Ascending aorta (tissue), 2 donors: ENCODE measurements at regions not wholly inside any gene's neighbourhood (a gene's known extent, or its start where the extent isn't known, plus 50 kb on each side); places are given as distances from the start of the nearest gene placed in this dataset.

Experiments used
- DNase-seq, 2 donors: peaks; one replicate each; pipeline ENCODE4 v3.0.0-alpha.2; 2019; ENCODE audit warnings: low spot score in 2 of 2
- H3K27ac ChIP-seq, 2 donors: fragments of 200-600 bp; sonication (generic); one replicate each; pipeline ENCODE4 v1.5.1; 2016 to 2017; ENCODE audit warnings: mild to moderate bottlenecking in 1 of 2
- H3K27me3 ChIP-seq: fragments of 200-600 bp; sonication (generic); one replicate; pipeline ENCODE4 v1.5.1; 2017
- H3K36me3 ChIP-seq, 2 donors: fragments of 200-600 bp; sonication (generic); one replicate each; pipeline ENCODE4 v1.5.1; 2016
- H3K4me1 ChIP-seq, 2 donors: fragments of 200-600 bp; sonication (generic); one replicate each; pipeline ENCODE4 v1.5.1; 2016 to 2017; ENCODE audit warnings: mild to moderate bottlenecking in 1 of 2
- H3K4me3 ChIP-seq, 2 donors: fragments of 200-600 bp; sonication (generic); one replicate each; pipeline ENCODE4 v1.5.1; 2016 to 2017; ENCODE audit warnings: mild to moderate bottlenecking in 1 of 2
- H3K9me3 ChIP-seq, 2 donors: fragments of 200-600 bp; sonication (generic); one replicate each; pipeline ENCODE4 v1.5.1; 2016
- intact Hi-C: fragments of 100-400 bp; cut with DNase I; formaldehyde crosslinking; loops from one replicate; pipeline ENCODE4 v1.15.1; 2023
- TF ChIP-seq, protein P1 (sequence below), 3 experiments: fragments of 200-600 bp in 2 of 3; fragments of 450-650 bp in 1 of 3; sonication (generic) in 2 of 3; IDR thresholded peaks; one replicate each; pipeline ENCODE4 v1.5.1; 2016 to 2019; ENCODE audit warnings: antibody characterized with exemption in 3 of 3, mild to moderate bottlenecking in 1 of 3, moderate library complexity in 1 of 3

DNA sequence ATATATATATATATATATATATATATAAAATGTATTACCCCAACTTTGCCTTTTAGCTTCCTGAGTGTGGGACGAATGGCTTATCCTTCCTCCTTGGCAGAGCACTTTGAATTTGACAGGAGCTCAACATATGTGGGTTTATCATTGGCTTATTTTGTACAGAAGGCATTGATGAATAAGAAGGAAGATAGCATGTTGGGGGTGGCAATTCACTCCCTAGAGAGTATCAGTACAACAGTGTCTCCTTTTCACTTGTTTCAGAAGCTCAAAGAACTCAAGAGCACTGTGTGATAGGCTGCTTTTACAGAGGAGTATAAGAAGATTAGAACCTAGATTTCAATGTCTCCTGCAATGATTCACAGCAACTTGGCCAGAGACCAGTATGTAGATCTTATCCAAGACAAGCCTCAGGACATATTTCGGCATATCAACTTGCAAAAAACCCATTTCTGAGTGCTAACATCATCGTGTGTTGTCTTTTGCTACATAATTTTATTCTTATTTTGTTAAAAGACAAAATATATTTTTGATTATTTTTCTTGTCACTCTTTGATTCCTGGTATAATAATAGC lies 345.8 kb downstream of the SOCS6 start:
- no peak overlapping the region for H3K4me3 ChIP-seq
- TF ChIP-seq, protein P1, sequence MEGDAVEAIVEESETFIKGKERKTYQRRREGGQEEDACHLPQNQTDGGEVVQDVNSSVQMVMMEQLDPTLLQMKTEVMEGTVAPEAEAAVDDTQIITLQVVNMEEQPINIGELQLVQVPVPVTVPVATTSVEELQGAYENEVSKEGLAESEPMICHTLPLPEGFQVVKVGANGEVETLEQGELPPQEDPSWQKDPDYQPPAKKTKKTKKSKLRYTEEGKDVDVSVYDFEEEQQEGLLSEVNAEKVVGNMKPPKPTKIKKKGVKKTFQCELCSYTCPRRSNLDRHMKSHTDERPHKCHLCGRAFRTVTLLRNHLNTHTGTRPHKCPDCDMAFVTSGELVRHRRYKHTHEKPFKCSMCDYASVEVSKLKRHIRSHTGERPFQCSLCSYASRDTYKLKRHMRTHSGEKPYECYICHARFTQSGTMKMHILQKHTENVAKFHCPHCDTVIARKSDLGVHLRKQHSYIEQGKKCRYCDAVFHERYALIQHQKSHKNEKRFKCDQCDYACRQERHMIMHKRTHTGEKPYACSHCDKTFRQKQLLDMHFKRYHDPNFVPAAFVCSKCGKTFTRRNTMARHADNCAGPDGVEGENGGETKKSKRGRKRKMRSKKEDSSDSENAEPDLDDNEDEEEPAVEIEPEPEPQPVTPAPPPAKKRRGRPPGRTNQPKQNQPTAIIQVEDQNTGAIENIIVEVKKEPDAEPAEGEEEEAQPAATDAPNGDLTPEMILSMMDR (IDR thresholded peaks at IDR 0.05), result no peak
- H3K4me1 ChIP-seq, result no peaks in the 10 kb centered on the region
- DNase-seq, result no peak
- no peaks in the 10 kb centered on the region for H3K27me3 ChIP-seq
- H3K36me3 ChIP-seq, result no peaks in the 10 kb centered on the region
- no peaks in the 10 kb centered on the region for H3K9me3 ChIP-seq
- intact Hi-C loops, result no loop called here
- H3K27ac ChIP-seq, result no peak overlapping the region

DNA sequence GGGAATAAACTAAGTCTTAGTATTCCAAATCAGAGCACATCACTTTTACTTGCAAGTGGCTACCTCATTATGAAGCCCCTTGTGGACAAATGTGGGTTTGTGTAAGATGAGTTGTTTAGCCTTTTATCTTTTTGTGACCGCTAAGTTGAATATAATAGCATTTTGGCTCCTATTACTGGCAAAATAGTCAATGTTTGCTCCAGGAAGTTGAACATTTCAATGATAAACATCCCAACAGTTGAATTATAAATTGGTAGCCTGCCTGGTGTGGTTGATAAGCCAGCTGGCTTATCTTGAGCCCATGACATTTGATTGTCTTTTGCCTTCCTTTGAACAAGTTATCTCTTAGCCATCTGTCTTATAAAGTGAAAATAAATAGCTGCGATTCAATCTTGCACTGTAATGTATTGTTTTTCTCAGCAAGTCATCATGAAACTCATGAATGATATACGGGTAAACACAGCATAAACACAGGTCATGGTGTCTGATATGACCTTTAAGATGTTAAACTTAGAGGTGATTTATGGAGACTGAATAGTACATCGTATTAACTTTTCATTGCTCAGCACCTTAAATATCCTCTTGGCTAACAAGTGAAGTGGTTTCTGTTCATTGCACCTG lies 338.4 kb downstream of the SOCS6 start:
- H3K4me3 ChIP-seq, result no peak overlapping the region
- H3K27me3 ChIP-seq, result no peaks in the 10 kb centered on the region
- no peaks in the 10 kb centered on the region for H3K9me3 ChIP-seq
- H3K4me1 ChIP-seq, result no peaks in the 10 kb centered on the region
- H3K36me3 ChIP-seq, result no peaks in the 10 kb centered on the region
- intact Hi-C loops, result no loop called here
- TF ChIP-seq, protein P1 (IDR thresholded peaks at IDR 0.05), result no peak
- no peak for DNase-seq
- no peak overlapping the region for H3K27ac ChIP-seq

DNA sequence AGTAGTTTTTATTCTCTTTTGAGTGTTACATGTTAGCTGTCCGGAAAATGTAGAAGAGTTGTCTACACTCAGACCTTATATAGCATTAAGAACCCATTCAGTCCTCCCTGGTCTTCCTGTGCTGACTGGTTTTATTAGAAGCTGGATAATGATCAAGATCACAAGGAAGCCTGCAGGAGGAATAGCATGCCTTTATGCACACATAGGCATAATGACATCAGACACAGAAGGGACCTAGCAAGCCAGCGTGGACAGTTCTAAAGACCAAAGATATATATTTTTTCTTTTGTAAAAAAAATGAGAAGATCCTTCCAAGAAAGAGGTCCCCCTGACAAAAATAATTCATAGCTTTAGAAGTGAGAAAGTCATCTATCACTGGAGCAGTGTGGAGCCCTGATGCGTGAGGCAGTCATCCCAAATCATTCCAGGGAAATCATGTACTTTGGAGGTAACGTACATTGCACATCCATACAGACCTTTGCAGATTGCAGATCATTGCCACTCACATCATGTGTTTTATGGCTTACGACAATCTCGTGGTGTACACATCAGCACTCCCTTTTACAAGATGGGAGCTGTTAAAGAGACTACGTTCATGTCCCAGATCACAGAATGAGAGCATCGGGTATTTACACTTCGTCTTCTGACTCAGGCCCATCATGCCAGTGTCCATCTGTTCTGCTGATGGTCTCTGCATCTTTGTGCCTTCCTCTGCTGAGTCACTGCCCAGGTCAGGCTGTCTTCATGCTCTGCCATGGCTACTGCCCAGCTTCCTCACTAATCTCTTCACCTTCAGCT lies 334.0 kb downstream of the SOCS6 start:
- H3K9me3 ChIP-seq, result no peaks in the 10 kb centered on the region
- H3K27me3 ChIP-seq, result no peaks in the 10 kb centered on the region
- TF ChIP-seq, protein P1 (IDR thresholded peaks at IDR 0.05), result no peak
- H3K4me1 ChIP-seq, result no peaks in the 10 kb centered on the region
- H3K36me3 ChIP-seq, result no peaks in the 10 kb centered on the region
- DNase-seq, result no peak
- H3K4me3 ChIP-seq, result no peak overlapping the region
- no peak overlapping the region for H3K27ac ChIP-seq
- intact Hi-C loops, result no loop called here

DNA sequence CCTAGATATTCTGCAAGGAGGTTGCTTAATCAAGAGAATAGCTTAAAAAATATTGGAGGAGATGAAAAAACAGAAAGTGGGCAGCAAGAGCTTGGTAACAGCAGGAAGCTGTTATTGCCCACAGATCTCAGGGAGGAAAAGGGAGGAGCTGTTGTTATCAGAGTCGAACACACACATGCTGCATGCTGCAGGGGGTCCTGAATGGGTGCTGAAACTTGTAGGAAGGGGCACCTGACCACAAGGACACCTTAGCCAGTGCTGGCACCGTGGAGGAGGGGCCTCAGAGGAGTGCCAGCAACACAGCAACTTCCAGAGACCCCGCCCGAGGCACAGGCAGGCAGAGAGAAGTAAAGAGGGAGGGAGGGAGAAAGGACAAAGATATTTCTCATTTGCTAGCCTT lies 332.9 kb downstream of the SOCS6 start:
- no peak overlapping the region for H3K27ac ChIP-seq
- H3K4me1 ChIP-seq, result no peaks in the 10 kb centered on the region
- H3K36me3 ChIP-seq, result no peaks in the 10 kb centered on the region
- intact Hi-C loops, result no loop called here
- no peaks in the 10 kb centered on the region for H3K27me3 ChIP-seq
- no peak for DNase-seq
- no peak overlapping the region for H3K4me3 ChIP-seq
- no peaks in the 10 kb centered on the region for H3K9me3 ChIP-seq
- TF ChIP-seq, protein P1 (IDR thresholded peaks at IDR 0.05), result no peak

DNA sequence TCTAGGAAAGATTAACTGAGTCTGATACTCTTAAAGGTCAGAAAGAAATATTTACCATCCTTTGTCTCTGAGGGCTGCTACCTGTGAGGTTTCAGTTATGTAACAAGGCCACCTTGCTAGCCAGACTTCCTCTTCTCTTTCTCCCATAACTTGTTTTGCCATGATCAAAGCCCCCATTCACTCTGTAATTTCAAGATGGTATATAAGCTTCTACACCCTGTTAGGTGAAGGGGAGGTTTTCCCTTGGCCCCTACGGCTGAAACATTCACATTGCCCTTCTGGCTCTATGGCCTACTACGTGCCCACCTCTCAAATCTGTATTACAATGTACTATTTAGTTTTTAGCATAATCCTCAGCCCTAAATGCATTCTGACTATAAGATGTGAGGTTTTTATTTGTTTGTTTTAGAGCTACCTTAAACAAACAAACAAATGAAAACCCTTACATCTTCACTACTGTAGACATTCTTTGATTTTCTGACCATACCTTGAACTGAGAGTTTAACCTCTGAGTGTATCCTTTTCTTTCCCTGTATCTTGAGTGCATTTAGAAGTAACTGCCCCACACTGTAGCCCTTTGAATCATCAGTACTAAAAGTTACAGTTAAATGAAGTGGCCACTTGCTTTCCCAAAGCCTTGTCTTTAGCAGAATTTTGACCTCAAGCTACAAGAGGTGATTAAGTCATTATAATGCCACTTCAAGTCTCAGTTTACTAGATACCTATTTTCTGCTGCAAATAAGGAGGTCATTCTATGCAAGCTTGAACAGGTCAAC lies 332.2 kb downstream of the SOCS6 start:
- Histone ChIP-seq H3K4me3 (no peak overlapping the region), H3K27me3 (no peaks in the 10 kb centered on the region), H3K27ac (no peak overlapping the region), H3K4me1 (no peaks in the 10 kb centered on the region), H3K36me3 (no peaks in the 10 kb centered on the region), H3K9me3 (no peaks in the 10 kb centered on the region)
- intact Hi-C loops, result no loop called here
- DNase-seq, result no peak
- TF ChIP-seq, protein P1 (IDR thresholded peaks at IDR 0.05), result no peak
